A549 (cell line): ENCODE measurements at regions not wholly inside any gene's neighbourhood (a gene's known extent, or its start where the extent isn't known, plus 50 kb on each side); places are given as distances from the start of the nearest gene placed in this dataset.

Experiments
- ATAC-seq, 2 experiments: fragments of 200-7000 bp in 1 of 2; fragments of >200 bp in 1 of 2; cut with Nextera tagmentation in 1 of 2; cut with Tn5 transposase in 1 of 2; 3 replicates each; pipeline versions ENCODE4 v1.8.0 to v1.9.1; 2018 to 2020; ENCODE audit warnings: mild to moderate bottlenecking in 1 of 2, moderate library complexity in 1 of 2
- CTCF ChIA-PET: fragments of 300-600 bp; sonication (Branson Sonifier 250); formaldehyde crosslinking; extraction: SDS; loops from one replicate; lab custom pipeline; 2021; ENCODE audit warnings: antibody characterized with exemption, inconsistent platforms; lab: Yijun Ruan, JAX
- POLR2A ChIA-PET: fragments of 350-600 bp; formaldehyde crosslinking; extraction: SDS; loops from one replicate; lab custom pipeline; 2021; ENCODE audit warnings: antibody characterized with exemption, inconsistent platforms; lab: Yijun Ruan, JAX
- DNase-seq, 2 experiments: peaks; one replicate each; pipeline versions ENCODE4 v3.0.0 to v3.0.0-alpha.2; 2011 to 2016; ENCODE audit warnings: low read depth in 1 of 2, low spot score in 1 of 2
- FAIRE-seq: peaks from 2 replicates; lab custom pipeline; 2011; peaks lifted over from hg19 to GRCh38; lab: Jason Lieb, UNC
- H3K27ac ChIP-seq, 2 experiments: fragments of >200 bp; sonication (Bioruptor Twin); formaldehyde crosslinking; 3 replicates each; pipeline ENCODE4 v1.5.1; 2016 to 2017
- H3K4me1 ChIP-seq: fragments of >200 bp; sonication (Bioruptor Twin); formaldehyde crosslinking; 3 replicates; pipeline ENCODE4 v1.6.1; 2016
- H3K4me2 ChIP-seq: fragments of >200 bp; sonication (Bioruptor Twin); formaldehyde crosslinking; 3 replicates; pipeline ENCODE4 v1.6.1; 2016
- H3K4me3 ChIP-seq: fragments of >200 bp; sonication (Bioruptor Twin); formaldehyde crosslinking; 3 replicates; pipeline ENCODE4 v1.5.1; 2016
- H3K9me3 ChIP-seq: fragments of >200 bp; sonication (Bioruptor Twin); formaldehyde crosslinking; 3 replicates; pipeline ENCODE4 v1.6.1; 2016
- CEBPB ChIP-seq, 2 experiments: fragments of >200 bp in 1 of 2; sonication (Bioruptor Twin) in 1 of 2; formaldehyde crosslinking in 1 of 2; IDR thresholded peaks; 2 replicates each; pipeline ENCODE4 v1.6.1; 2012 to 2016
- EHF ChIP-seq: fragments of 250-450 bp; sonication (Bioruptor Pico); IDR thresholded peaks from 2 replicates; pipeline ENCODE4 v1.5.0; 2020; ENCODE audit warnings: mild to moderate bottlenecking
- EP300 ChIP-seq, 2 experiments: fragments of >200 bp; sonication (Bioruptor Twin); formaldehyde crosslinking; IDR thresholded peaks; 2 replicates in 1 of 2; 3 replicates in 1 of 2; pipeline ENCODE4 v1.6.1; 2016 to 2017
- GATA3 ChIP-seq: IDR thresholded peaks from 2 replicates; pipeline ENCODE4 v1.6.1; 2012; ENCODE audit warnings: borderline replicate concordance
- HDAC2 ChIP-seq: fragments of 200-600 bp; sonication (generic); IDR thresholded peaks from 2 replicates; pipeline ENCODE4 v1.6.1; 2016
- HEYL ChIP-seq: fragments of 250-450 bp; sonication (Bioruptor Pico); IDR thresholded peaks from 2 replicates; pipeline ENCODE4 v1.8.0; 2021; ENCODE audit warnings: mild to moderate bottlenecking, moderate library complexity
- HOXB5 ChIP-seq: fragments of 250-450 bp; sonication (Bioruptor Pico); IDR thresholded peaks from 2 replicates; pipeline ENCODE4 v1.5.0; 2020; ENCODE audit warnings: mild to moderate bottlenecking, moderate library complexity
- KDM1A ChIP-seq: fragments of 200-600 bp; sonication (generic); IDR thresholded peaks from 2 replicates; pipeline ENCODE4 v1.6.1; 2016; ENCODE audit warnings: low read depth, mild to moderate bottlenecking
- MAX ChIP-seq: IDR thresholded peaks from 2 replicates; pipeline ENCODE4 v1.6.1; 2012
- NPAS2 ChIP-seq: fragments of 250-450 bp; sonication (Bioruptor Pico); IDR thresholded peaks from 2 replicates; pipeline ENCODE4 v1.8.0; 2022; ENCODE audit warnings: mild to moderate bottlenecking, moderate library complexity, borderline replicate concordance
- PHF8 ChIP-seq: fragments of 200-600 bp; sonication (generic); IDR thresholded peaks from 2 replicates; pipeline ENCODE4 v1.6.1; 2016; ENCODE audit warnings: low read depth, mild to moderate bottlenecking, antibody characterized with exemption, moderate library complexity, borderline replicate concordance
- POLR2A ChIP-seq: IDR thresholded peaks from 2 replicates; pipeline ENCODE4 v1.6.1; 2012; ENCODE audit warnings: mild to moderate bottlenecking, low read length
- RAD21 ChIP-seq, 2 experiments: fragments of >200 bp in 1 of 2; sonication (Bioruptor Twin) in 1 of 2; formaldehyde crosslinking in 1 of 2; IDR thresholded peaks in 1 of 2; conservative IDR thresholded peaks in 1 of 2; 2 replicates in 1 of 2; 3 replicates in 1 of 2; pipeline ENCODE4 v1.6.1; 2012 to 2018; ENCODE audit warnings: inconsistent platforms in 1 of 2
- RARB ChIP-seq: fragments of 250-450 bp; sonication (Bioruptor Pico); IDR thresholded peaks from 2 replicates; pipeline ENCODE4 v1.8.0; 2021; ENCODE audit warnings: mild to moderate bottlenecking, moderate library complexity
- RCOR1 ChIP-seq: fragments of 150-350 bp; IDR thresholded peaks from 2 replicates; pipeline ENCODE4 v1.6.1; 2014; ENCODE audit warnings: antibody characterized with exemption, low read length, low read depth
- RFX5 ChIP-seq: fragments of 450-650 bp; IDR thresholded peaks from 2 replicates; pipeline ENCODE4 v1.7.1; 2014; ENCODE audit warnings: antibody characterized with exemption, mild to moderate bottlenecking, moderate library complexity
- SMC3 ChIP-seq: fragments of >200 bp; sonication (Bioruptor Twin); formaldehyde crosslinking; IDR thresholded peaks from 3 replicates; pipeline ENCODE4 v1.6.1; 2018; ENCODE audit warnings: inconsistent platforms
- USF2 ChIP-seq: fragments of 450-650 bp; IDR thresholded peaks from 2 replicates; pipeline ENCODE4 v1.6.1; 2014; ENCODE audit warnings: antibody characterized with exemption
- ZC3H11A ChIP-seq: fragments of 450-650 bp; IDR thresholded peaks from 2 replicates; pipeline ENCODE4 v1.6.1; 2014; ENCODE audit warnings: antibody characterized with exemption, mild to moderate bottlenecking
- ZFP36 ChIP-seq: fragments of 450-650 bp; IDR thresholded peaks from 2 replicates; pipeline ENCODE4 v1.6.1; 2014; ENCODE audit warnings: borderline replicate concordance; ENCODE audit not compliant: partially characterized antibody
- WGBS: methylation state at CpG from one replicate; pipeline ENCODE4 v1.1.6; 2017; ENCODE audit errors: missing lambda C conversion rate; 5-methylcytosine and 5-hydroxymethylcytosine counted together
- TF ChIP-seq, protein P1 (sequence below): fragments of 150-350 bp; IDR thresholded peaks from 2 replicates; pipeline ENCODE4 v1.6.1; 2014; ENCODE audit warnings: low read depth, mild to moderate bottlenecking, low read length
- TF ChIP-seq, protein P2 (sequence below): fragments of >200 bp; sonication (Bioruptor Twin); formaldehyde crosslinking; IDR thresholded peaks from 2 replicates; pipeline ENCODE4 v1.6.1; 2016
- TF ChIP-seq, protein P3 (sequence below): fragments of >200 bp; sonication (Bioruptor Twin); formaldehyde crosslinking; IDR thresholded peaks from 3 replicates; pipeline ENCODE4 v1.5.1; 2016
- TF ChIP-seq, protein P4 (sequence below): fragments of 250-450 bp; sonication (Bioruptor Pico); IDR thresholded peaks from 2 replicates; pipeline ENCODE4 v1.5.0; 2020; ENCODE audit warnings: low read depth, mild to moderate bottlenecking, moderate library complexity

DNA sequence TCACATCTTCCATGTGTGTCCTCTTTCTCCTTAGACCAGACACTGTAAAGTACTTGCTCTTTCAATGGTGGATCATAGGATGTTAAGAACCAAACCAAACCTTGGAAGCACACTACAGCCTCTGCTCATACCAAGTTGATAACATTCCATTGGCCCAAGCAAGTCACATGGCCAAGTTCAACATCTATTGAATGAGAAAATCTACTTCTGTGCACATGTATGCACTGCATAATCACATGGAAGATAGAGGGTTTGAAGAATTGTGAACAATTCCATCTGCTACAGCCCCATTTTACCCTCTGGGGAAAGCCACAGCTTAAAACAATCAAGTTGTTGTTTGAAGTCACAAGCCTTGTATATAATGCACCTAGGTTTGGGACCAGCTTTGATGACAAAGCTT is 68.2 kb downstream of the MFAP3 start:
- ChIA-PET CTCF (interaction anchor here (1.2 kb wide), 1 partner anchor 10 kb away, joined by 3 read pairs; no protein-coding TSS in a partner anchor), POLR2A (no interaction called here)
- ATAC-seq (no peak), FAIRE-seq (no peak), DNase-seq (no peak)
- Histone ChIP-seq H3K27ac (no peak overlapping the region), H3K4me1 (no peaks in the 10 kb centered on the region), H3K9me3 (no peaks in the 10 kb centered on the region), H3K4me3 (no peak overlapping the region), H3K4me2 (no peak overlapping the region)
- TF ChIP-seq, protein P1, sequence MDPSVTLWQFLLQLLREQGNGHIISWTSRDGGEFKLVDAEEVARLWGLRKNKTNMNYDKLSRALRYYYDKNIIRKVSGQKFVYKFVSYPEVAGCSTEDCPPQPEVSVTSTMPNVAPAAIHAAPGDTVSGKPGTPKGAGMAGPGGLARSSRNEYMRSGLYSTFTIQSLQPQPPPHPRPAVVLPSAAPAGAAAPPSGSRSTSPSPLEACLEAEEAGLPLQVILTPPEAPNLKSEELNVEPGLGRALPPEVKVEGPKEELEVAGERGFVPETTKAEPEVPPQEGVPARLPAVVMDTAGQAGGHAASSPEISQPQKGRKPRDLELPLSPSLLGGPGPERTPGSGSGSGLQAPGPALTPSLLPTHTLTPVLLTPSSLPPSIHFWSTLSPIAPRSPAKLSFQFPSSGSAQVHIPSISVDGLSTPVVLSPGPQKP: no peak
- TF ChIP-seq, protein P2, sequence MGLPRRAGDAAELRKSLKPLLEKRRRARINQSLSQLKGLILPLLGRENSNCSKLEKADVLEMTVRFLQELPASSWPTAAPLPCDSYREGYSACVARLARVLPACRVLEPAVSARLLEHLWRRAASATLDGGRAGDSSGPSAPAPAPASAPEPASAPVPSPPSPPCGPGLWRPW: no peak
- TF ChIP-seq HDAC2 (no peak), EP300 (IDR thresholded peaks at IDR 0.05) (no peak), USF2 (no peak), HOXB5 (CRISPR knock-in tag) (no peak), MAX (no peak), HEYL (no peak), GATA3 (no peak), RCOR1 (no peak), RFX5 (no peak), ZC3H11A (no peak), NPAS2 (CRISPR knock-in tag) (no peak), KDM1A (no peak), RARB (CRISPR knock-in tag) (no peak), ZFP36 (no peak), POLR2A (no peak)
- TF ChIP-seq, protein P3, sequence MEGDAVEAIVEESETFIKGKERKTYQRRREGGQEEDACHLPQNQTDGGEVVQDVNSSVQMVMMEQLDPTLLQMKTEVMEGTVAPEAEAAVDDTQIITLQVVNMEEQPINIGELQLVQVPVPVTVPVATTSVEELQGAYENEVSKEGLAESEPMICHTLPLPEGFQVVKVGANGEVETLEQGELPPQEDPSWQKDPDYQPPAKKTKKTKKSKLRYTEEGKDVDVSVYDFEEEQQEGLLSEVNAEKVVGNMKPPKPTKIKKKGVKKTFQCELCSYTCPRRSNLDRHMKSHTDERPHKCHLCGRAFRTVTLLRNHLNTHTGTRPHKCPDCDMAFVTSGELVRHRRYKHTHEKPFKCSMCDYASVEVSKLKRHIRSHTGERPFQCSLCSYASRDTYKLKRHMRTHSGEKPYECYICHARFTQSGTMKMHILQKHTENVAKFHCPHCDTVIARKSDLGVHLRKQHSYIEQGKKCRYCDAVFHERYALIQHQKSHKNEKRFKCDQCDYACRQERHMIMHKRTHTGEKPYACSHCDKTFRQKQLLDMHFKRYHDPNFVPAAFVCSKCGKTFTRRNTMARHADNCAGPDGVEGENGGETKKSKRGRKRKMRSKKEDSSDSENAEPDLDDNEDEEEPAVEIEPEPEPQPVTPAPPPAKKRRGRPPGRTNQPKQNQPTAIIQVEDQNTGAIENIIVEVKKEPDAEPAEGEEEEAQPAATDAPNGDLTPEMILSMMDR: no peak
- TF ChIP-seq, protein P4, sequence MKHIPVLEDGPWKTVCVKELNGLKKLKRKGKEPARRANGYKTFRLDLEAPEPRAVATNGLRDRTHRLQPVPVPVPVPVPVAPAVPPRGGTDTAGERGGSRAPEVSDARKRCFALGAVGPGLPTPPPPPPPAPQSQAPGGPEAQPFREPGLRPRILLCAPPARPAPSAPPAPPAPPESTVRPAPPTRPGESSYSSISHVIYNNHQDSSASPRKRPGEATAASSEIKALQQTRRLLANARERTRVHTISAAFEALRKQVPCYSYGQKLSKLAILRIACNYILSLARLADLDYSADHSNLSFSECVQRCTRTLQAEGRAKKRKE: no peak

DNA sequence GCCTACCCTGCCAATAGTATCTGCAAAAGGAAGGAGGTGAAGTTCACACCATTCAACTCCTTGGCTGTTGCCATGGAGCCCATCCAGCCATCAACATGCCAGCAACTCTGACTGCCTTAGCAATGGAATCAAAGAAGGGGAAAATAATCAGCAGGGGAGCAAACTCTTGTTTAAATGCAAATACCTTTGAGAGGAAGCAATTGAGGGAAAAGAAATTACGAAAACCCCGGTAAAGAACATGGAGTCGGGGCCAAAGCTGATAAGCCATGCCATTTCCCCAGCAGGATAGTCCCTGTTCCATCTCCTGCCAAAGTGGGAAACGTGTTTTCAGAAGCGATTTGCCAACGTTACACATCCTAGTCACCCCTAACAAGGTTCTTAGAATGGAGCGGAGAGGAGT is 69.0 kb downstream of the MFAP3 start:
- no peak overlapping the region for H3K4me2 ChIP-seq
- TF ChIP-seq SMC3 (no peak), RCOR1 (no peak), HOXB5 (CRISPR knock-in tag) (no peak), PHF8 (no peak), RAD21 (conservative IDR thresholded peaks at IDR 0.05 in 1 of 2, IDR thresholded peaks at IDR 0.05 in 1 of 2) (no peak), CEBPB (IDR thresholded peaks at IDR 0.05) (no peak), EHF (CRISPR knock-in tag) (no peak), RFX5 (no peak)
- H3K9me3 ChIP-seq: no peaks in the 10 kb centered on the region
- WGBS: 47% methylated on average over 7 of the region's 7 CpGs
- ChIA-PET POLR2A (no interaction called here), CTCF (no interaction called here)
- FAIRE-seq: no peak
- no peak for DNase-seq
- ATAC-seq: no peak
- H3K4me1 ChIP-seq: no peaks in the 10 kb centered on the region
- H3K4me3 ChIP-seq: no peak overlapping the region
- no peak overlapping the region for H3K27ac ChIP-seq
